T-helper 1 cell (primary cell): ENCODE measurements at regions not wholly inside any gene's neighbourhood (a gene's known extent, or its start where the extent isn't known, plus 50 kb on each side); places are given as distances from the start of the nearest gene placed in this dataset.
"Not testable (repeated sequence)": the region's sequence is repeated elsewhere in the genome, so short reads cannot be mapped to it uniquely, and the experiment has no call there.

Source experiments
- DNase-seq, 5 donors: peaks; one replicate each; pipeline ENCODE4 v3.0.0-alpha.2; 2012 to 2020

- no peak for DNase-seq
These were observed 52.5 kb upstream of the FBXO28 start for GRCh38 chr1:224061436-224061835.

- no peak for DNase-seq
These were observed 53.9 kb upstream of the FBXO28 start for GRCh38 chr1:224059897-224060427.

GRCh38 chr1:224058303-224058702, 55.6 kb upstream of the FBXO28 start:
- no peak for DNase-seq

- DNase-seq = no peak
These were observed 56.3 kb upstream of the FBXO28 start for GRCh38 chr1:224057461-224058199.

- no peak for DNase-seq
These were observed 59.3 kb upstream of the FBXO28 start for GRCh38 chr1:224054611-224055010.

GRCh38 chr1:224054012-224054411, 59.9 kb upstream of the FBXO28 start:
- DNase-seq = no peak

GRCh38 chr1:224053456-224053855, 60.5 kb upstream of the FBXO28 start:
- no peak for DNase-seq

- no peak for DNase-seq
These were observed 61.1 kb upstream of the FBXO28 start for GRCh38 chr1:224052772-224053171.

GRCh38 chr1:224051782-224052181, 62.1 kb upstream of the FBXO28 start:
- not testable (repeated sequence) for DNase-seq

- no peak for DNase-seq
These were observed 62.9 kb upstream of the FBXO28 start for GRCh38 chr1:224051086-224051406.

- no peak for DNase-seq
These were observed 66.4 kb upstream of the FBXO28 start for GRCh38 chr1:224047538-224047937.

GRCh38 chr1:224045556-224045955, 68.4 kb upstream of the FBXO28 start:
- DNase-seq = no peak

GRCh38 chr1:224044420-224044819, 69.5 kb upstream of the FBXO28 start:
- no peak for DNase-seq

GRCh38 chr1:224042557-224043118, 71.3 kb upstream of the FBXO28 start:
- DNase-seq = no peak

GRCh38 chr1:224041032-224041431, 72.9 kb upstream of the FBXO28 start:
- DNase-seq = no peak

- DNase-seq = not testable (repeated sequence)
These were observed 73.5 kb upstream of the FBXO28 start for GRCh38 chr1:224040423-224040822.

GRCh38 chr1:224040006-224040405, 73.9 kb upstream of the FBXO28 start:
- DNase-seq = not testable (repeated sequence)

- not testable (repeated sequence) for DNase-seq
These were observed 75.1 kb upstream of the FBXO28 start for GRCh38 chr1:224038832-224039231.

- DNase-seq = not testable (repeated sequence)
These were observed 76.5 kb upstream of the FBXO28 start for GRCh38 chr1:224037362-224037761.

- DNase-seq = not testable (repeated sequence)
These were observed 81.2 kb upstream of the FBXO28 start for GRCh38 chr1:224032608-224033276.

- not testable (repeated sequence) for DNase-seq
These were observed 81.9 kb upstream of the FBXO28 start for GRCh38 chr1:224031986-224032385.

- DNase-seq = not testable (repeated sequence)
These were observed 83.7 kb upstream of the FBXO28 start for GRCh38 chr1:224030257-224030656.

- not testable (repeated sequence) for DNase-seq
These were observed 84.5 kb upstream of the FBXO28 start for GRCh38 chr1:224029286-224030025.
